NCI-H524 (cell line): ENCODE measurements at regions not wholly inside any gene's neighbourhood (a gene's known extent, or its start where the extent isn't known, plus 50 kb on each side); places are given as distances from the start of the nearest gene placed in this dataset.

Source experiments
- DNase-seq, 2 experiments: peaks; one replicate each; lab custom pipeline; 2025; lab: John Stamatoyannopoulos, UW

DNA sequence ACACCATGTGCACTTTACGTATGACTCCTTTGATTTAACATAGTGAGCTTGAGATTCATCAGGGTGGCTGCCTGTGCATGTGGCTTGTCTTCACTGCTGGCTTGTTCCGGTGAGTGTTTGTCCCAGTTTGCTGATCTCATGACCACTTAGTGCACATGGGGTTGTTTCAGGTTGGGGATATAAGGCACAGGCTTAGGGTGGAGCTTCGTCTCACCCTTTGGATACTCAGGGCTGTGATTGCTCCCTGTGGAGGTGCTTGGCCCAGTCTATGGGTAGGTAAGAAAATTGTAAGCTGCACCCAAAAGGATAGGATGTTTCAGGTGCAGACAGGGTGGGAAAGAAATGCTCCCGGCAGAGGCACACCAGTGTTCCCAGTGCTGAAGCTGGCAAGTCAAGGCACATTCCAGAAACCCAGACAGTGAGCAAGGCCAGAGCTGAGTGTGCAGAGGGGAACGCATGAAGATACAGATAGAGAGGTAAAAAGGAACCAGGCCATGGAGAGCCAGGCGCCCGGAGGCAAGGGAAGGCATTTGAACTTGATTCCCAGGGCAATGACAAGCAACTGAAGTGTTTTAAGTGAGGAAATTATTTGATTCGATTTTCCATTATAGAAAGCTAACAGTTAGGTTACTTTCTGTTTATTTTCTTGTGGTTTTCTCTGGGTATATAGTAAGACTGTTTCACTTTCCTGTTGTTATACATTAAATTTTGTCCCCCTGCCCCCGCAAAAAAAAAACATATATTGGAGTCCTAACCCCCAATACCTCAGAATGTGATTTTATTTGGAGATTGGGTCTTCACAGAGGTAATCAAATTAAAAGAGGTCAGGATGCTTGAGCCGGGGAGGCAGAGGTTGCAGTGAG lies 289.8 kb upstream of the KLF6 start:
- no peak for DNase-seq

DNA sequence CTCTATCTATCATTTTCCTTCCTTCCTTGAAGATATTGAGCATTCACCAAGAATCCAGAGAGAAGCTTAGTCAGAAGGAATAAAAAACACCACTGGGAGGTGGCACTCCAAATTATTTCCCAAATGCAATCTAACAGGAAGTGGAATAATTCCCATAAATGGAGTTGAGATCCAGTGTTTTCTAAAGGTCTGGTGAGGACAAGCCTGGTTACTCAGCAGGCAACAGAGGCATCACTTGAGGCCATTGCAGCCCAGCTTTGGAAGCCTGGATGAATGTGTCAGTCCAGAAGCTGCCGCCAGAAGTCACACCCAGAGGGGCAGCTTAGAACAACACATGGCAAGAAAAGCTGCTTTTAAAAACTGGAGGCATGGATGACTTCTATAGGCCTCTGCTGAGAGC lies 288.9 kb upstream of the KLF6 start:
- no peak for DNase-seq

DNA sequence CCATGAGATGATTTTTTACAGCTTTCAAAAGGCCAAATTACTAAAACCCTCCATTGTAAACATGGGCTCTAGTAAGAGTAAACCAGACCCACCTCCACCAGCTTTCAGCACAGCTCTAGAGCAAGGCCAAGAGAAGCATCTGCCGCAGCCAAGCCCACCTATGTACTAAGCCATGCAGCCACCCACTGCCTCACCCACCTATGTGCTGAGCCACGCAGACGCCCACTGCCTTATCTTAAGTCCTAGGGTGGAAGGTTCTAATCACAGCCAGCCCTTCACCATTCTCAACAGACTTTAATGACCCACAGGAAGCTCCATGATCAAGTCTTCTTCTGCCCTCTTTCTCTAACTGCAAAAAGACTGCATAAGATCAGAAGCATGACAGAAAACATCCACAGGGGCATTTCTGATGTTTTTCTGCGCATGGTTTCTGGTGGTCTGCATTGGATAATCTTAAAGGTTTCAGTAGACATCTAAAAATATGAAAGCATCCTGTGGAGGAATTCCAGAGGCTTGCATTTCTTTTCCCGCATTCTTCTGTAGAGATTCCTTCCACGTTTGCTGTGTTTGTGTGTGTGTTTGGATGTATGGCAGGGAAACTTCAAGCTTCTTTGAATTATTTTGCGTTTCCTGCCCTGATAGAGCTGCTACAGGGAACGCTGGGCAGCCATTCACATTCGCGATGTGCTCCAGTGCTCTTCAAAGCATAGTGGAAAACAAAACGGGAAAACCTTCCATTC lies 286.1 kb upstream of the KLF6 start:
- DNase-seq = no peak

DNA sequence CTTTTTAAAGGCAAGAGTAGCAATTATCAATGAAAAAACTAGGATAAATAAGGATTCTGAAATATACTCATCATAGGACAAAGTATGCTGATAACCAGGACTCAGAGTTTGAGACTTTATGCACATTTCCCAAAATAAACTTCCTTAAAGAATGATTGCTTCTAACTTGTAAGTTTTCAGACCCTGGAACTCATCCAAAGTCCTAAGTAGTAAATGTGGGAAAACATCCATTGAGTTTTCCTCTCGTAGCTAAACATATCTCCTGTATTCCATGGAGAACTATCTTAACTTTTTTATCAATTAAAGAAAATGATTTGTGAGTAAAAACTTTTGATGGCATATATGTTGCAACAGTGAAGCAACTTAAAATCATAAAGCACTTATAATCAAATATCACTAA lies 285.2 kb upstream of the KLF6 start:
- no peak for DNase-seq

DNA sequence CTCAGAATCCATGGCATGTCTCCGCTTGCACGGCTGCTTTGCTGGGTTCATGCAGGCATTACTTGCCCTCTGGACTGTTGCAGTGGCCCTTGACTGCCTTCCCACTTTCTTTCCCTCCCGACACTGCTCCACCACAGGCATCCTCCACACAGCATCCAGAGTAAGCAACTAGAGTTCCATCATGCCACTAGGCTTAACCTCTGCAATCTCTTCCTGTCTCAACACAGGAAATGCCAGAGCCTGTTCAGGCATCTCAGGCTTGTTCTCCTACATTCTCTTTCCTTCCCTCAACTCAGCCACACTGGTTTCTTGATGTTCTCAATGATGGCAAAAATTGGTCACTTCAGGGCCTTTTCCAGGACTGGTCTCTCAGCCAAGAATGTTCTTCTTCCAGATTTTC lies 284.5 kb upstream of the KLF6 start:
- no peak for DNase-seq

DNA sequence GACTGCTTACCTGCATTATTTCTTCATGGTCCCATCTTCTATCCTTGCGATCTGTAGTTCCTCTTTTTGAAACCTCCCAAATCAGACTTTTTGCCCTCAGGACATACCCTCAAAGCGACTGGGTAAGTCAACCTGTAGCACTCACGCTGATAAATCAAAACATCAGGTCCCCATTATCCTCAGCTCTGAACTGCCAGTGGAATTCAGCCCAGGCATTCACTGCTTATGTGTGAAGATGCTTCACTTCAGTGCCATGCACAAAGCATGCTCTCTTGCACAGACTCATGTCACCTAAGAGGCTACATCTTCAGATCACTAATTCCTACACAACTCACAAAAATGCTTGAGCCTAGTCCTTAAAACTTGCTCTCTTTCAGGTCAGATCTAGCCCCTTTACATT lies 283.6 kb upstream of the KLF6 start:
- DNase-seq = no peak

DNA sequence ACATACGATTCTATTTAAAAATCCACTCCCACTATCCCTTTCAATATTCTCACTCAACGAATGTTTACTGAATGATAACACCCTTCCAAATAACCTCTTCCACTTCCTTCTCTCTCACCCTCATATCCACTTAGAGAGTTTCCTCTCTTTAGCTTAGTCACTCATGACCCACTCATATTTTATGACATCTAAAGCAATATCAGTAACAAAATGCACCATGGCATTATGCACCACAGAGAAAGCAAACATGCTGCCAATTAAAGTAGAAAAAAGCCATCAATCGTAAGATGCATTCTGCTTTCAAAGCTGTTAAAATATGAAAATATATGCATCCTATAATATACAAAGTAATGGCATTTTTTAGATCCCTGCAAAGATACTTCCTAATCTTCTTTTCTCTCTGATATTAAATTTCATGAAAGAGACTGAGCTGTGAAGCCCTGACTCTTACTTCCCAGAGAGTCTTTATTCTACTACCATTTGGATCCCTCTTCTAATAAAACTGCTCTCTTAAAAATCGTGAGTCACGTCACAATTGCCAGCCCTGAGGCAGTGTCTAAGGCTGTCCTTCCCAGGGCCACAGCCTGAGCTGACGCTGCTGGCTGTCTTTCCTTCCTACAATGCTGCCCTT lies 283.0 kb upstream of the KLF6 start:
- no peak for DNase-seq

DNA sequence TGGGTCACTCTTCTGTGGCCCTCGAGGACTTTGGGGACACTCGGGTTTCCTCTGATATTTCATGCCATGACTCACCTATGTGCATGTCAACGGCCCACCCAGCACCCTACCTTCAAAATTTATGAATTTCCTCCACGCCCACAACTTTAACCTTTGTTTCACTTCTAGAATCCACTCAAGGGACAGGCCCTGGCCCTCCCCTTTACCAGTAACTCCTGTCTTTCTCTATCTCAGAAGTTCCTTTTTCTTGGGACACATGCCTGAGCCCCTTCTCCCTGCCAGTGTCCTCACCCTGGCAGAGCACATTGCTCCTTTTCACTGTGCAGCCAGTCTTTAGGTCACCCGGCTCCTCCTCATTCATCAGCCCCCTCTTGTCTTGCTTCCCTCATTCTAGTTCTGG lies 282.5 kb upstream of the KLF6 start:
- DNase-seq = no peak

DNA sequence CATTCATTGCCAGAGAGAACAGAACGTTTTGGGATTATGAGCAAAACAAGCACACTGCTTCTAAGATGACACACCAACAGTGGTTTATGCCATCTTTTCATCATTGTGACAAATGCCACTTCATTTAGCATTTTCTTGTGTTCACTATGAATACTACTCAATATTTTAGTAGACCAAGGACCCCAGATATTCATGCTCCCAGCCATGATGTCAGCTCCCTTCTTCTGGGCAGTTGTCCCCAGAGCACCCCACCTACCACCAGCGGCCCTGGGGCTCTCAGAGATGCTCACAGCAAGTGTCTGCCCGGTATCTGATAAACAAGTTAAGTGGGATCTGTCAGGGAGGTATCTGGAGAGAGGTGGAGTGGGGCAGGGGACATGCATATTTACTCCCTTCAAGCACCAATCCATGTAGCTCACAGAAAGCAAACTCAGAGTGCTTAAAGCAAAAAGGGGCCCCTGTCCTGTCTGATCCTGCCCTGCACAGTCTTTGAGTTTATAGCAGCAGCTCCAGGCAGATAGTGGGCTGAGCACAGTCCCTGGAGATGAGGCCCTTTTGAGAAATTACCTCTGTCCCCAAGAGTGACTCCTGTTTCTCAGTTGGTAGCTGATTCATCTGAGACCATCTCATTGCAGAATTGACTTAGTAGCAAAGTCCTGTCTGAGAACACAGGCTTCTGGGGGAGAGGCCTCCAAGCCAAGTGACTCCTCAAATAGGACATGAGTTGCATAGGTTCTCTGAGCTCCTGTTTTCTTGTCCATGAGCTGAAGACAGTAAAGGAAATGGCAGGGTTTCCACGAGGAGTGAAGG lies 281.8 kb upstream of the KLF6 start:
- DNase-seq = no peak

DNA sequence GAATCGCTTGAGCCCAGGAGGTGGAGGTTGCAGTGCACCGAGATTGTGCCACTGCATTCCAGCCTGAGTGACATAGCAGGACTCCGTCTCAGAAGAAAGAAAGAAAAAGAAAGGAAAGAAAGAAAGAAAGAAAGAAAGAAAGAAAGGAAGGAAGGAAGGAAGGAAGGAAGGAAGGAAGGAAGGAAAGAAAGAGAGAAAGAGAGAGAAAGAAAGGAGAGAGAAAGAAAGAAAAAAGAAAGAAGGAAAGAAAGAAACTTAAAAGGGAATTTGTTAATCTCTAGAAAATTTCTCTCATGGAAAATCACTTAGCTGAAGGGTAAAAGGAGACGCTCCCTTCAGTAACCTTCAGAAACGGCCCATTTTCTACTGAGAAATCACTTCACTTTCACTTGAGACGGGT lies 279.5 kb upstream of the KLF6 start:
- no peak for DNase-seq

DNA sequence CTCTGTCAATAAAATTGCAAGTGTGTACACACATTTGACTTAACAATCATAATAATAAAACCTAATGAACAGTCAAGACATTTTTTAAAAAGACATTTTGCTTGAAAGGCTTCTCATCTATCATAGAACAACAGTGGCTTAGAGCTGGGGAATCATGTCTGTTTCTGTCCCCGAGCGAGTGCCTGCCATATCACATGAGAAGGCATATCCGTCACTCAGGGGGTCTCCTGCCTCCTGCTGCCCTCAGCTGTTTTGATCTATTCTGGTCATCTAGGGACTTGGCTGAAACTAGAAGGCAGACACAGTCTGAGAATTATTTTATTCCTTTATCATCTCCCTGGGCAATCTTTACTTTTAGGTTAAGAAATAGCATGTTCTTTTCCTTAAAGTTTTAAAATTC lies 278.7 kb upstream of the KLF6 start:
- no peak for DNase-seq

DNA sequence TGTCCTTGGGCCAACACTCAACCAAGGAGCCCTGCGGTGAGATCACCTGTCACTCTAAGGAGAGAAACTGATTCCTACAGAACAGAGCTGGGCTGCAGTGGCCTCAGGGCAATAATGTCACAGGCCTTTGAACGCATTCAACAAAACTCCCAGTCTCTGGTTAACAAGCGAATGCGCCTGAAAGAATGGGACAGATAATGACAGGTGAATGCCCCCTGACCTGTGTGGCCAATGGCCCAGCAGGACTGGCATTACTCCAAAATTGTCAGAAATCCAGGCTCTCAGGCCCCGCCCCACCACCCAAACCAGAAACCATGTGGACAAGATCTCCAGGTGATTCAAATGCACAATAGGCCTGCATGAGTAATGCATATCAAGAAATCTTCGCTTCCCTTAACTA lies 277.7 kb upstream of the KLF6 start:
- no peak for DNase-seq

DNA sequence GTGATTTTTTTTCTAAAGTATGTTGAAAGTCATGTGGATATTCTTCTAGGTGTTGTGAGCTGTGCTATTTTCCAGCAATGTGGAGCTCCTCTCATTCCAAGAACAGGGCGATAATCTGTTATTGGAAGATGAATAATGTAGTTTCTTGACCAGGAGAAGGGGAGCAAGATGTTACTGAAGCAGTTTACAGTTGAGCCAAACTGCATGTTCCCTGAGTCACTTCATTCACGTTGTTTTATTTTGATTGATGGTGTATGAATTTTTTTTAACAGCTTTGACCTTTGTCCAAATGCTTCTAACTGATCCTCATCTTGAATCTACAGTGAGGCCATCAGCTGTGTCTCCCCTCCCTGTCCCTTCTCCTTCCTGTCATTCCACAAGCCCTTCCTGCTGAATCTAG lies 277.1 kb upstream of the KLF6 start:
- DNase-seq = no peak

DNA sequence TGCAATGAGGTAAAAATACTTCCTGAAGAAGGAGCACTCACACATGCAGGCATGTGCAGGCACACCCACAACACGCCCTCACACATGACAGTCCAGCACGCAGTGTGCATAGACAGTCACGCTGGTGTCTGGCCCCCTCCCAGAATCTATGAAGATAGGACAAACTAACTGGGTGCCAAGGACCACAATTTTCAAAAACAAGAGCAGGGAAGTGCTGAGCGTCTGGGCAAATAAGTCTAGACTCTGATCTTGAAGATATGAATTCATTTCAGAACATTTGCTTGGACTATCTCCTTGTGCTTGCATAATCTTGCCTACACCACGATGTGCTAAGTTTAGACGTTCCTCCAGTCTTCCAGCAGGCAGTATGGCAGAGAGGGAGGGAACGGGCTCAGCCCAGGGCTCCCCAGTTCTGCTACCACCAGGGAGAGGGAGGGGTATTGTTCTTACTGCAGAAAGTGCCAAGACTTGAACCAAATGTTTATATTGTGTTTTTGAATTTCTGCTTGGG lies 276.5 kb upstream of the KLF6 start:
- no peak for DNase-seq

DNA sequence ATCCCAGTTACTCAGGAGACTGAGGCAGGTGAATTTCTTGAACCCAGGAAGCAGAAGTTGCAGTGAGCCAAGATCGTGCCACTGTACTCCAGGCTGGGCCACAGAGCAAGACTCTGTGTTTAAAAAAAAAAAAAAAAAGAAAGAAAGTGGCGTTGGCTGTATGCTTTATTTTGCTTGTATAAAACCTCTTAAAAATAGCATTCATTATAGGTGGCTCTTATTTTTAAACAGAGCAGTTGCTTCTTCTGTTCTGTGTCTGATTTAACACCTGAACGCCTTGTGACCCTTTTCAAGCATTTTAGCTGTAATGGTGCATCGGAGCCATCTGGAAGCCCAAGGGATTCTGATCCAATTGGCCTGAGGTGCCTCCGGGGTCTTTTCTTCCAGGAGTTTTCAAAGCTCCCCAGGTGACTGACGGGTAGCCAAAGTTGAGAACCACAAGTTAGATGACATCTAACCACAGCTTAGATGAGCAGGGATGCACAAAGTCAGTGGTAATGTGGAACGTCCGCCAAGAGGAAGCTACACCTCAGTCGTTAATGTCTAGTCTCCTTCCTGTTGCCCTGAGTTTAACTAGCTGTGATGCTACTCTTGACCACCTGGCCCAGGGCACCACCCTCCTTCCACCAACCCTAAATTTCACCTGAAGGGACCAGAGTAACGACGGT lies 274.6 kb upstream of the KLF6 start:
- no peak for DNase-seq

DNA sequence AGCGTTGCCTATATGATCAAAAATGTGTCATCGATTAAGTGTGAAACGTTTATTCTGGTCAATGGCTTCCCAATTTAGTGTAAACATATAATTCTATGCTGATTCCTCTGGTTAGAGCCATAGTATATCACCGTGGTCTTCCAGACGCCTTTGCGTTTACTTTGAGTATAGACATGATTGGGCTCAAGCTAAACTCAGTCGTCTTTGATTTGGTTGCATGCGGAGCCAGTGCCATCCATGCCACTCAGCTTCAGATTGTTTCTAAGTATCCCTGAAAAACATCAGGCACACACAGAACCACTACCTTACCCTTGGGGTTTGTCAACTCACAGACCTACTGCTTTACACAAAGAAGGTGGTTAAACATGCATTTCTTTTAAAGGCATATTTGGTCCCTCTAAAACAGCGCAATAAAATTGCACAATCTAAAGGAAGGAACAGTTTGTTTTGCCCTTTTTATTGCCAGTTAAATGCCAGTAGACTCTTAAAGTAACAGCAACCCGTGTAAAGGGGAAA lies 273.6 kb upstream of the KLF6 start:
- no peak for DNase-seq

DNA sequence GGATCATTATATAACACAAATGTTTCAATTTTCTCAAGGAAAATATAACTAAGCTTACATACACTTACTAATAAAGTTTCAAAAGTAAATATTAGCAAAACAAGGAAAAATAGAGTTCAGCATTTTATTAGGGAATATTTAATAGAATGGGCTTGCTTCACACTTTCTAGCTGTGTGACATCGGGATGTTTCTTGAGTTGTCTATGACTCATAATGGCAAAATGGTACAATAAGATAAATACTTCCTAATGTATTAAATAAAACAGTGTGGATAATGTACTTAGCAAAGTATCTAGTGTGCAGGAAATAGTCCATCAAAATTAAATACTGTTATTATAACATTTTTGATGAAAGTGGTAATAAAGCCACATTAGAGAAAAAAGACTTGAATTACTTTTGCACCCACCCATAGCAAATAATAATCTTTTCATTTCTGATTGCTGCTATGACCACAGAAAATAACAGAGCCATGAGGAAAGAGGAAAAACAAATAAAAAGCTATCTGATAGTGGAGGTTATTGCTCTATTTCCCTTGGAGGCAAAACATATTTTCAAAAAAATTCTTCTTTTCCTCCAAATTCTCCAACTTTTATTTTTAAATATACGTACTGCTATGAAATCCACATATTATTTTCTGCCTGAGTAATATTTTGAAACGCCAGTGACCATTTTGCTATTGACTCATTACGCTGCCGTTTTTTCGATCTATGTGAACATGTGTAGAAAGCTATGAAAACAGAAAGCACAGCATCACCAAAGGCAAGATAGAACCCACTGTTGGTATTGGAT lies 272.9 kb upstream of the KLF6 start:
- no peak for DNase-seq

DNA sequence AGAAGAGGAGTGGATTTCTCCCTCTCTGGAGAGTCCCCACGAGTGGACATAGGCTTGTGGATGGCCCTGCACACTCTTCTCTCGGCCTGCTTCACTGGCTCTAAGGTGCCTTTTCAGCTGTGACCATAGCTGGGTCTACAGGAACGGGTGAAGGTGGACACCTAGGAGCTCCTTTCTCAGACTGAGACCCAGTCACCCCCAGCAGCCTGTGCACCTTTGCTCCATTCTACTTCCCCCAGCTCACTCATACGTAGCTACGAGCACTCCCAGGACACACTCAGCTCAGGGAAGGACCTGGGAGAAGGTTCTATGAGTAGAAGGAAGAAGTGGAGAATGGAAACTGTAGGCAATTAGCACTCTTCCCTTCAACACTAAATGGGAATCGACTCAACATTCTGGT lies 272.0 kb upstream of the KLF6 start:
- DNase-seq = no peak

DNA sequence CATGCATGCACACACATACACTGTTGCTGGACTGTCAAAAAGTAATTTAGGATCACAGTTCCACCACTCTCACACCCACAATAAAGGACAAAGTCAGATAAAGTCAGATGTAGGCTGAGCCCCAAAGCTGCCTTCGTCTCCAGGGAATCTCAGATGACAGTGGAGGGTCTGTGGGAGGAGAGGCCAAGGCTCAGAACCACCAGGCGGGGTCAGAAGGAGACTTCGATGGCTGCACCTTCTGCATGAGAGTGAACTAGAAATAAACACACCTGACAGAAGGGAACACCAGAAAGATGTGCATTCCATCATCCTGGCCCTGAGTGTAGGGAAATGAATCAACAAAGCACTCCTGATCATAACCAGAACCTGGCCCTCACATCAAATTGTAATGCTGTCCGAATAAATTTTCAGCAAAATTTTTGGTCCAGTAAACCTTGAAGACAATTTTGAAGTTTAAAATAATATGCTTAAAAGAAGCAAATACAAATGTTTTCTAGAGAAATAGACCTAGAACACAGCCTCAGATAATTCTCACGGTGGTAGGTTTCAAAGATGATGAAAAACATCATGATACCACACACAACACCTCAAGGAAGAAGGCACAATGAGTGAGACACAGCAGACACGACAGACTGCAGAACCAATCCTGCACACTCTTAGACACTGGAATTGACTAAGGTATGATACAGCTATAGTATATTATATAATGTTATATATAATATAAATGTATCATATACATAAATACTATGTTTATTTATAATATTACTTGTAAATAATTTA lies 269.8 kb upstream of the KLF6 start:
- no peak for DNase-seq

DNA sequence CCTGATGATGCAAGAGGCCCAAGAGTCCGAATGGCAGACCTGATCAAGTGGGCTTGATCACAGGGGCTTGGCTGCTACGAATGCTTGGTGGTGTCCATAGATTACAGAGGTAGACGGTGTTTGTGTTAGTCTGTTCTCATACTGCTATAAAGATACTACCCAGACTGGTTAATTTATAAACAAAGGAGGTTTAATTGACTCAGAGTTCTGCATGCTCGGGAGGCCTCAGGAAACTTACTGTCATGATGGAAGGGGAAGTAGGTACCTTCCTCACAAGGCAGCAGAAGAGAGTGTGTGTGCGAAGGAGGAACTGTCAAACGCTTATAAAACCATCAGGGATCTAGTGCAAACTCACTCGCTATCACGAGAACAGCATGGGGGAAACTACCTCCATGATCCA lies 268.9 kb upstream of the KLF6 start:
- no peak for DNase-seq
